Subcutaneous abdominal adipose tissue (tissue), 5 donors: ENCODE measurements at regions not wholly inside any gene's neighbourhood (a gene's known extent, or its start where the extent isn't known, plus 50 kb on each side); places are given as distances from the start of the nearest gene placed in this dataset.
"Not testable (repeated sequence)": the region's sequence is repeated elsewhere in the genome, so short reads cannot be mapped to it uniquely, and the experiment has no call there.

ENCODE experiments used
- H3K27ac ChIP-seq: one replicate; pipeline ENCODE4 v1.7.0; 2013; ENCODE audit warnings: low read depth, mild to moderate bottlenecking, inconsistent platforms, low read length, moderate library complexity
- H3K27me3 ChIP-seq, 5 donors: one replicate each; pipeline ENCODE4 v1.7.0; 2013; ENCODE audit warnings: low read length in 5 of 5, inconsistent platforms in 1 of 5; ENCODE audit not compliant: control insufficient read depth in 5 of 5, insufficient read depth in 4 of 5
- H3K36me3 ChIP-seq, 5 donors: one replicate each; pipeline ENCODE4 v1.7.0; 2013; ENCODE audit warnings: low read length in 5 of 5; ENCODE audit not compliant: control insufficient read depth in 5 of 5, insufficient read depth in 5 of 5
- H3K4me1 ChIP-seq, 5 donors: one replicate each; pipeline ENCODE4 v1.7.0; 2013; ENCODE audit warnings: low read length in 5 of 5, mild to moderate bottlenecking in 3 of 5, moderate library complexity in 1 of 5; ENCODE audit not compliant: control insufficient read depth in 5 of 5, insufficient read depth in 5 of 5
- H3K4me3 ChIP-seq, 5 donors: one replicate each; pipeline ENCODE4 v1.7.0; 2013; ENCODE audit warnings: low read length in 5 of 5, low read depth in 1 of 5
- H3K9ac ChIP-seq, 5 donors: one replicate each; pipeline ENCODE4 v1.7.0; 2013; ENCODE audit warnings: low read length in 5 of 5, mild to moderate bottlenecking in 4 of 5, moderate library complexity in 3 of 5
- H3K9me3 ChIP-seq, 5 donors: one replicate each; pipeline ENCODE4 v1.7.0; 2013; ENCODE audit warnings: low read length in 5 of 5; ENCODE audit not compliant: control insufficient read depth in 5 of 5
- donor health status: healthy.
- donor health status: healthy.
- donor health status: healthy.
- donor health status: healthy.
- donor health status: healthy.

- no peak overlapping the region for H3K9ac ChIP-seq
- no peaks in the 10 kb centered on the region for H3K36me3 ChIP-seq
- no peaks in the 10 kb centered on the region for H3K27me3 ChIP-seq
- H3K9me3 ChIP-seq, result no peaks in the 10 kb centered on the region
- H3K27ac ChIP-seq, result no peak overlapping the region
- H3K4me1 ChIP-seq, result no peaks in the 10 kb centered on the region
- H3K4me3 ChIP-seq, result no peak overlapping the region
Measured at GRCh38 chr2:185984670-185985069, 246.1 kb downstream of the FSIP2 start.

- not testable (repeated sequence) for H3K9ac ChIP-seq, H3K36me3 ChIP-seq, H3K4me3 ChIP-seq, H3K4me1 ChIP-seq, H3K9me3 ChIP-seq, H3K27me3 ChIP-seq, H3K27ac ChIP-seq
Measured at GRCh38 chr2:185988907-185989306, 250.3 kb downstream of the FSIP2 start.

GRCh38 chr2:185990861-185991525 lies 252.4 kb downstream of the FSIP2 start:
- no peaks in the 10 kb centered on the region for H3K4me1 ChIP-seq
- H3K27me3 ChIP-seq, result no peaks in the 10 kb centered on the region
- H3K4me3 ChIP-seq, result no peak overlapping the region
- H3K27ac ChIP-seq, result no peak overlapping the region
- no peak overlapping the region for H3K9ac ChIP-seq
- no peaks in the 10 kb centered on the region for H3K9me3 ChIP-seq
- H3K36me3 ChIP-seq, result peaks cover 0 to 16% (median 0%) of the 10 kb centered on the region in 5 donors

GRCh38 chr2:185998562-185999070 lies 260.0 kb downstream of the FSIP2 start:
- Histone ChIP-seq H3K9me3 (no peaks in the 10 kb centered on the region), H3K36me3 (peaks cover 0 to 11% (median 0%) of the 10 kb centered on the region in 5 donors), H3K4me1 (no peaks in the 10 kb centered on the region), H3K9ac (no peak overlapping the region), H3K4me3 (no peak overlapping the region), H3K27ac (no peak overlapping the region), H3K27me3 (no peaks in the 10 kb centered on the region)

GRCh38 chr2:186009341-186009740 lies 270.7 kb downstream of the FSIP2 start:
- Histone ChIP-seq H3K4me1 (no peaks in the 10 kb centered on the region), H3K9me3 (peaks cover 0 to 9% (median 7%) of the 10 kb centered on the region in 5 donors), H3K9ac (no peak overlapping the region), H3K36me3 (peaks cover 0 to 4% (median 0%) of the 10 kb centered on the region in 5 donors), H3K4me3 (no peak overlapping the region), H3K27ac (no peak overlapping the region), H3K27me3 (no peaks in the 10 kb centered on the region)

GRCh38 chr2:186017278-186017677 lies 278.7 kb downstream of the FSIP2 start:
- no peak overlapping the region for H3K9ac ChIP-seq

GRCh38 chr2:186024921-186025320 lies 286.3 kb downstream of the FSIP2 start:
- H3K9ac ChIP-seq, result no peak overlapping the region
- H3K27me3 ChIP-seq, result no peaks in the 10 kb centered on the region
- no peak overlapping the region for H3K27ac ChIP-seq
- no peaks in the 10 kb centered on the region for H3K36me3 ChIP-seq
- H3K4me3 ChIP-seq, result no peak overlapping the region
- H3K9me3 ChIP-seq, result no peaks in the 10 kb centered on the region
- H3K4me1 ChIP-seq, result no peaks in the 10 kb centered on the region

More at GRCh38 chr2:186017278-186017677, 278.7 kb downstream of the FSIP2 start:
- Histone ChIP-seq H3K9me3 (peaks cover 0 to 7% (median 5%) of the 10 kb centered on the region in 5 donors), H3K36me3 (no peaks in the 10 kb centered on the region), H3K4me1 (no peaks in the 10 kb centered on the region), H3K4me3 (no peak overlapping the region), H3K27ac (no peak overlapping the region), H3K27me3 (no peaks in the 10 kb centered on the region)

GRCh38 chr2:186027922-186028321 lies 289.3 kb downstream of the FSIP2 start:
- no peak overlapping the region for H3K27ac ChIP-seq
- no peaks in the 10 kb centered on the region for H3K9me3 ChIP-seq
- no peak overlapping the region for H3K4me3 ChIP-seq
- no peaks in the 10 kb centered on the region for H3K27me3 ChIP-seq
- H3K36me3 ChIP-seq, result no peaks in the 10 kb centered on the region
- no peak overlapping the region for H3K9ac ChIP-seq
- H3K4me1 ChIP-seq, result no peaks in the 10 kb centered on the region

- Histone ChIP-seq H3K27me3 (no peaks in the 10 kb centered on the region), H3K27ac (no peak overlapping the region), H3K4me3 (no peak overlapping the region), H3K4me1 (no peaks in the 10 kb centered on the region), H3K36me3 (no peaks in the 10 kb centered on the region), H3K9me3 (no peaks in the 10 kb centered on the region), H3K9ac (no peak overlapping the region)
Measured at GRCh38 chr2:186031229-186031628, 292.6 kb downstream of the FSIP2 start.

- Histone ChIP-seq H3K36me3 (no peaks in the 10 kb centered on the region), H3K9ac (no peak overlapping the region), H3K27ac (no peak overlapping the region), H3K4me1 (no peaks in the 10 kb centered on the region), H3K9me3 (no peaks in the 10 kb centered on the region), H3K27me3 (no peaks in the 10 kb centered on the region), H3K4me3 (no peak overlapping the region)
Measured at GRCh38 chr2:186032102-186032738, 293.6 kb downstream of the FSIP2 start.
